Ovary (tissue), 3 donors: ENCODE measurements at regions not wholly inside any gene's neighbourhood (a gene's known extent, or its start where the extent isn't known, plus 50 kb on each side); places are given as distances from the start of the nearest gene placed in this dataset.

Experiments
- POLR2A ChIP-seq: fragments of 450-650 bp; IDR thresholded peaks from one replicate; pipeline ENCODE4 v1.6.1; 2017; ENCODE audit warnings: antibody characterized with exemption, mild to moderate bottlenecking, moderate library complexity
- TF ChIP-seq, protein P1 (sequence below), 3 donors: fragments of 450-650 bp in 2 of 3; fragments of 200-600 bp in 1 of 3; IDR thresholded peaks; one replicate each; pipeline versions ENCODE4 v1.5.1 to v1.8.0; 2016 to 2022; ENCODE audit warnings: antibody characterized with exemption in 3 of 3, mild to moderate bottlenecking in 1 of 3
- donor health status: DM: no; HTN: no; CAD: no.

GRCh38 chrX:19256986-19257385 is 86.7 kb upstream of the PDHA1 start:
- TF ChIP-seq, protein P1, sequence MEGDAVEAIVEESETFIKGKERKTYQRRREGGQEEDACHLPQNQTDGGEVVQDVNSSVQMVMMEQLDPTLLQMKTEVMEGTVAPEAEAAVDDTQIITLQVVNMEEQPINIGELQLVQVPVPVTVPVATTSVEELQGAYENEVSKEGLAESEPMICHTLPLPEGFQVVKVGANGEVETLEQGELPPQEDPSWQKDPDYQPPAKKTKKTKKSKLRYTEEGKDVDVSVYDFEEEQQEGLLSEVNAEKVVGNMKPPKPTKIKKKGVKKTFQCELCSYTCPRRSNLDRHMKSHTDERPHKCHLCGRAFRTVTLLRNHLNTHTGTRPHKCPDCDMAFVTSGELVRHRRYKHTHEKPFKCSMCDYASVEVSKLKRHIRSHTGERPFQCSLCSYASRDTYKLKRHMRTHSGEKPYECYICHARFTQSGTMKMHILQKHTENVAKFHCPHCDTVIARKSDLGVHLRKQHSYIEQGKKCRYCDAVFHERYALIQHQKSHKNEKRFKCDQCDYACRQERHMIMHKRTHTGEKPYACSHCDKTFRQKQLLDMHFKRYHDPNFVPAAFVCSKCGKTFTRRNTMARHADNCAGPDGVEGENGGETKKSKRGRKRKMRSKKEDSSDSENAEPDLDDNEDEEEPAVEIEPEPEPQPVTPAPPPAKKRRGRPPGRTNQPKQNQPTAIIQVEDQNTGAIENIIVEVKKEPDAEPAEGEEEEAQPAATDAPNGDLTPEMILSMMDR (IDR thresholded peaks at IDR 0.05), result no peak
- TF ChIP-seq POLR2A, result no peak
